SK-N-SH treated with all-trans-retinoic acid at 6 μM for 48 hours (cell line): ENCODE measurements at regions not wholly inside any gene's neighbourhood (a gene's known extent, or its start where the extent isn't known, plus 50 kb on each side); places are given as distances from the start of the nearest gene placed in this dataset.
"Not testable (repeated sequence)": the region's sequence is repeated elsewhere in the genome, so short reads cannot be mapped to it uniquely, and the experiment has no call there.

ENCODE experiments used
- ATAC-seq: fragments of 200-7000 bp; cut with Tn5 transposase; 3 replicates; pipeline ENCODE4 v1.9.1; 2020; ENCODE audit warnings: mild to moderate bottlenecking, moderate library complexity
- ARNTL ChIP-seq: fragments of 450-650 bp; formaldehyde crosslinking; IDR thresholded peaks from 2 replicates; pipeline ENCODE4 v1.5.0; 2020; ENCODE audit warnings: low read depth, mild to moderate bottlenecking, moderate library complexity, borderline replicate concordance
- BACH2 ChIP-seq: fragments of 250-450 bp; sonication (Bioruptor Pico); IDR thresholded peaks from 2 replicates; pipeline ENCODE4 v1.9.0; 2021; ENCODE audit warnings: mild to moderate bottlenecking, borderline replicate concordance
- CREB5 ChIP-seq: fragments of 250-450 bp; sonication (Bioruptor Pico); IDR thresholded peaks from 2 replicates; pipeline ENCODE4 v1.5.1; 2020; ENCODE audit warnings: low read depth, mild to moderate bottlenecking, moderate library complexity
- CSDC2 ChIP-seq: fragments of 250-450 bp; sonication (Bioruptor Pico); IDR thresholded peaks from 2 replicates; pipeline ENCODE4 v1.5.0; 2020; ENCODE audit warnings: mild to moderate bottlenecking, moderate library complexity
- CSRNP3 ChIP-seq: fragments of 250-450 bp; sonication (Bioruptor Pico); IDR thresholded peaks from 2 replicates; pipeline ENCODE4 v1.5.1; 2021; ENCODE audit warnings: mild to moderate bottlenecking, moderate library complexity
- ESRRG ChIP-seq: fragments of 250-450 bp; sonication (Bioruptor Pico); IDR thresholded peaks from 2 replicates; pipeline ENCODE4 v1.6.1; 2021; ENCODE audit warnings: mild to moderate bottlenecking
- GLIS3 ChIP-seq: fragments of 250-450 bp; sonication (Bioruptor Pico); IDR thresholded peaks from 2 replicates; pipeline ENCODE4 v1.5.0; 2020; ENCODE audit warnings: mild to moderate bottlenecking, moderate library complexity
- ISL1 ChIP-seq: fragments of 250-450 bp; sonication (Bioruptor Pico); IDR thresholded peaks from 2 replicates; pipeline ENCODE4 v2.1.2; 2022; ENCODE audit warnings: mild to moderate bottlenecking, moderate library complexity
- OSR1 ChIP-seq: fragments of 250-450 bp; sonication (Bioruptor Pico); IDR thresholded peaks from 2 replicates; pipeline ENCODE4 v1.8.0; 2022; ENCODE audit warnings: moderate library complexity, mild to moderate bottlenecking, inconsistent platforms
- PATZ1 ChIP-seq: fragments of 250-450 bp; sonication (Bioruptor Pico); IDR thresholded peaks from 2 replicates; pipeline ENCODE4 v1.8.0; 2020; ENCODE audit warnings: mild to moderate bottlenecking, moderate library complexity, borderline replicate concordance
- POU6F1 ChIP-seq: fragments of 250-450 bp; sonication (Bioruptor Pico); IDR thresholded peaks from 2 replicates; pipeline ENCODE4 v1.8.0; 2021; ENCODE audit warnings: low read depth, mild to moderate bottlenecking, moderate library complexity, borderline replicate concordance
- PPARA ChIP-seq: fragments of 250-450 bp; sonication (Bioruptor Pico); IDR thresholded peaks from 2 replicates; pipeline ENCODE4 v1.5.0; 2020; ENCODE audit warnings: mild to moderate bottlenecking, borderline replicate concordance
- RARB ChIP-seq: fragments of 250-450 bp; sonication (Bioruptor Pico); IDR thresholded peaks from 2 replicates; pipeline ENCODE4 v1.8.0; 2021; ENCODE audit warnings: mild to moderate bottlenecking, moderate library complexity
- TCF4 ChIP-seq: fragments of 250-450 bp; sonication (Bioruptor Pico); IDR thresholded peaks from 2 replicates; pipeline ENCODE4 v1.8.0; 2021; ENCODE audit warnings: mild to moderate bottlenecking, moderate library complexity, borderline replicate concordance
- TOX ChIP-seq: fragments of 250-450 bp; sonication (Bioruptor Pico); IDR thresholded peaks from 2 replicates; pipeline ENCODE4 v1.8.0; 2021; ENCODE audit warnings: mild to moderate bottlenecking, moderate library complexity, borderline replicate concordance
- TSHZ2 ChIP-seq: fragments of 250-450 bp; sonication (Bioruptor Pico); IDR thresholded peaks from 2 replicates; pipeline ENCODE4 v1.5.0; 2020; ENCODE audit warnings: mild to moderate bottlenecking, moderate library complexity
- ZC3H10 ChIP-seq: fragments of 250-450 bp; sonication (Bioruptor Pico); IDR thresholded peaks from 2 replicates; pipeline ENCODE4 v1.5.1; 2021; ENCODE audit warnings: mild to moderate bottlenecking, moderate library complexity
- ZFP3 ChIP-seq: fragments of 250-450 bp; sonication (Bioruptor Pico); IDR thresholded peaks from 2 replicates; pipeline ENCODE4 v1.5.0; 2020; ENCODE audit warnings: mild to moderate bottlenecking, moderate library complexity
- ZFP30 ChIP-seq: fragments of 450-650 bp; formaldehyde crosslinking; IDR thresholded peaks from 2 replicates; pipeline ENCODE4 v1.5.0; 2022; ENCODE audit warnings: mild to moderate bottlenecking, moderate library complexity
- ZNF565 ChIP-seq: fragments of 450-650 bp; formaldehyde crosslinking; conservative IDR thresholded peaks from 2 replicates; pipeline ENCODE4 v1.5.0; 2020; ENCODE audit warnings: low read depth, mild to moderate bottlenecking, moderate library complexity
- ZNF70 ChIP-seq: fragments of 450-650 bp; formaldehyde crosslinking; IDR thresholded peaks from 2 replicates; pipeline ENCODE4 v1.5.0; 2020; ENCODE audit warnings: mild to moderate bottlenecking, moderate library complexity

GRCh38 chr10:35819736-35820135, 177.6 kb upstream of the FZD8 start:
- TF ChIP-seq ZC3H10 (no peak), TCF4 (CRISPR knock-in tag) (no peak), ZFP3 (no peak), ZNF565 (CRISPR knock-in tag) (no peak)
- TF ChIP-seq, all 23 proteins: peak for 0
- ATAC-seq = no peak

- TF ChIP-seq PATZ1 (CRISPR knock-in tag) (no peak), CSRNP3 (CRISPR knock-in tag) (no peak), ZFP30 (no peak), GLIS3 (CRISPR knock-in tag) (no peak), BACH2 (CRISPR knock-in tag) (no peak), ESRRG (CRISPR knock-in tag) (no peak), OSR1 (CRISPR knock-in tag) (no peak), ZNF565 (CRISPR knock-in tag) (no peak), TSHZ2 (CRISPR knock-in tag) (no peak), PPARA (CRISPR knock-in tag) (no peak), TOX (CRISPR knock-in tag) (no peak), RARB (CRISPR knock-in tag) (no peak), ZC3H10 (no peak), ISL1 (CRISPR knock-in tag) (no peak), ARNTL (CRISPR knock-in tag) (no peak), TCF4 (CRISPR knock-in tag) (no peak), CSDC2 (CRISPR knock-in tag) (no peak), ZNF70 (CRISPR knock-in tag) (no peak)
- ATAC-seq = no peak
Observed at GRCh38 chr10:35819011-35819410, 176.9 kb upstream of the FZD8 start.

- ATAC-seq = not testable (repeated sequence)
Observed at GRCh38 chr10:35817109-35817508, 175.0 kb upstream of the FZD8 start.

- ATAC-seq = no peak
- TF ChIP-seq ZNF70 (CRISPR knock-in tag) (no peak), ARNTL (CRISPR knock-in tag) (no peak)
Observed at GRCh38 chr10:35813219-35813618, 171.1 kb upstream of the FZD8 start.

- no peak for ATAC-seq
- no peak for TF ChIP-seq PATZ1 (CRISPR knock-in tag)
- no peak for TF ChIP-seq ISL1 (CRISPR knock-in tag)
- TF ChIP-seq BACH2 (CRISPR knock-in tag) = no peak
- TF ChIP-seq POU6F1 = no peak
- TF ChIP-seq TSHZ2 (CRISPR knock-in tag) = no peak
- TF ChIP-seq CREB5 (CRISPR knock-in tag) = no peak
- no peak for TF ChIP-seq RARB (CRISPR knock-in tag)
- no peak for TF ChIP-seq ARNTL (CRISPR knock-in tag)
Observed at GRCh38 chr10:35808344-35808743, 166.2 kb upstream of the FZD8 start.
